ENCODE measurements at regions not wholly inside any gene's neighbourhood (a gene's known extent, or its start where the extent isn't known, plus 50 kb on each side); places are given as distances from the start of the nearest gene placed in this dataset.
"Not testable (repeated sequence)": the region's sequence is repeated elsewhere in the genome, so short reads cannot be mapped to it uniquely, and the experiment has no call there.

DNA sequence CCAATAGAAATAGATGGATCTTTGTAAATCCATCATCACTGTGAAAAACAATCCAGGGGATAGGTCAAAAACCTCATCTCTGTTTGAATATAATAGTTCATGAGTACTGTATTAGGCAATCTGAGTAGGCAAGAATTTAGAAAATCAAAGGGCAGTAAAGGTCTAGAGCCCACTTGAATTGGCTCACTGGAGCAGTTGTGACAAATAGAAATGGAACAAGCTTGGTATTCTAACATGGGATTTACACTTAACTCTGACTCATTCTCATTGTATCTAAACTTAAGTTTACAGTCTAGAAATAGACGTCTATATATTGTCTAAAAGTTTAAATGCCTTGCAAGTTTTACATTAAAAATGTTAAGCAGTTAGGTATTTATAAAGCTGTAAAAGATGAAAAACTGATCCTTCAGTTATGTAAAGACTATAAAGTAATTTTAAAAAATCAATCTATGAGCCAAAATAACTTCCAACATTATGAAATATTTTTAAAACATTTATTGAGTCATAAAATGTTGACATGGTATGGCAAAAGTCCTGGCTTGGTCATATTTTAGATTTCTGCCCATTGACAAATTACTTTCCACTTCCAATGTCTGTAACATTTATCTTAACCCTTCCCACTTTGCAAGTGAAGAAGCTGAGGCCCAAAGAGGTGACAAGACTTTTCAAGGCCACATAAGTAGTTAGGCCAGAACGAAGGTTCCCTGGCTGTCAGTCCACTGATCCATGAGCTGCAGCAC is 203.7 kb upstream of the NREP start:
- no peak overlapping the region for H3K27ac ChIP-seq
- no peaks in the 10 kb centered on the region for H3K9me3 ChIP-seq
- H3K4me3 ChIP-seq, result no peak overlapping the region
- no peak for DNase-seq
- intact Hi-C loops (cut with DNase I; ENCODE audit: low total_unique reads) (no loop called here), in situ Hi-C loops (cut with MboI; ENCODE audit: low sequenced_read_pairs in 4 of 4) (no loop called here)
- no peaks in the 10 kb centered on the region for H3K36me3 ChIP-seq
- H3K27me3 ChIP-seq, result no peaks in the 10 kb centered on the region
- TF ChIP-seq, protein P1, sequence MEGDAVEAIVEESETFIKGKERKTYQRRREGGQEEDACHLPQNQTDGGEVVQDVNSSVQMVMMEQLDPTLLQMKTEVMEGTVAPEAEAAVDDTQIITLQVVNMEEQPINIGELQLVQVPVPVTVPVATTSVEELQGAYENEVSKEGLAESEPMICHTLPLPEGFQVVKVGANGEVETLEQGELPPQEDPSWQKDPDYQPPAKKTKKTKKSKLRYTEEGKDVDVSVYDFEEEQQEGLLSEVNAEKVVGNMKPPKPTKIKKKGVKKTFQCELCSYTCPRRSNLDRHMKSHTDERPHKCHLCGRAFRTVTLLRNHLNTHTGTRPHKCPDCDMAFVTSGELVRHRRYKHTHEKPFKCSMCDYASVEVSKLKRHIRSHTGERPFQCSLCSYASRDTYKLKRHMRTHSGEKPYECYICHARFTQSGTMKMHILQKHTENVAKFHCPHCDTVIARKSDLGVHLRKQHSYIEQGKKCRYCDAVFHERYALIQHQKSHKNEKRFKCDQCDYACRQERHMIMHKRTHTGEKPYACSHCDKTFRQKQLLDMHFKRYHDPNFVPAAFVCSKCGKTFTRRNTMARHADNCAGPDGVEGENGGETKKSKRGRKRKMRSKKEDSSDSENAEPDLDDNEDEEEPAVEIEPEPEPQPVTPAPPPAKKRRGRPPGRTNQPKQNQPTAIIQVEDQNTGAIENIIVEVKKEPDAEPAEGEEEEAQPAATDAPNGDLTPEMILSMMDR (IDR thresholded peaks at IDR 0.05 in 4 of 5, conservative IDR thresholded peaks at IDR 0.05 in 1 of 5), result no peak
- TF ChIP-seq POLR2A (IDR thresholded peaks at IDR 0.05), result no peak
- ATAC-seq, result no peak
- no peaks in the 10 kb centered on the region for H3K4me1 ChIP-seq

DNA sequence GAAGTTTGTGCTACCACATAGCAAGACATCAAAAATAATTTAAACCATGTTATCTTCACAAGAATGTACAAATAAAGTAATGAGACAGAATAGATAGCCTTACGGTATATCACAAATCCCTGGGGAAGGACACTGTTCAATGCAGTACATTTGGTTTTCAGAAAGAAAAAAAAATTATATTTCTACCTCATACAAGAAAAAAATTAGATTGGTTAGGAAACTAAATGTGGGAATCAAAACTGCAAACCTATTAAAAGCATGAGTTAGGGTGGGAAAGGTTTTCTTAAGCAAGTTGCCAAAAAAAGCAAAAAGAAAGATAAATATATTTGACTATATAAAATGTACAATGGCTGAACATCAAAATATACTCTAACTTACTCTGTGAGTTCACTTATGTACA is 201.9 kb upstream of the NREP start:
- intact Hi-C loops (cut with DNase I; ENCODE audit: low total_unique reads), result no loop called here
- no peak for DNase-seq
- H3K27ac ChIP-seq, result no peak overlapping the region
- no peaks in the 10 kb centered on the region for H3K9me3 ChIP-seq
- H3K27me3 ChIP-seq, result no peaks in the 10 kb centered on the region
- no peak for ATAC-seq
- H3K36me3 ChIP-seq, result no peaks in the 10 kb centered on the region
- TF ChIP-seq, protein P1 (IDR thresholded peaks at IDR 0.05 in 4 of 5, conservative IDR thresholded peaks at IDR 0.05 in 1 of 5), result no peak
- no peak for TF ChIP-seq POLR2A (IDR thresholded peaks at IDR 0.05)
- H3K4me3 ChIP-seq, result no peak overlapping the region
- no peaks in the 10 kb centered on the region for H3K4me1 ChIP-seq
- in situ Hi-C loops (cut with MboI; ENCODE audit: low sequenced_read_pairs in 4 of 4), result no loop called here

DNA sequence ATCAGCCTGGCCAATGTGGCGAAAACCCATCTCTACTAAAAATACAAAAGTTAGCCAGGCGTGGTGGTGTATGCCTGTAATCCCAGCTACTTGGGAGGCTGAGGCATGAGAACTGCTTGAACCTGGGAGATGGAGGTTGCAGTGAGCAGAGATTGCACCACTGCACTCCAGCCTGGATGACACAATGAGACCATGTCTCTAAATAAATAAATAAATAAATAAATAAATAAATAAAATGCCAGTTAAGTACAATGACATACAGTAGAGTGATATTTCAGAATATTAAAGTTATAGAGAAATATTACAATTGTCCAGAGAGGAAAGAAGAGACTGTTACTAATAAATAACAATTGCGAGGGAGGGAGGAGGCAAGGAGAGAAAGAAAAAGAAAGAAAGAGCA is 199.8 kb upstream of the NREP start:
- H3K27me3 ChIP-seq; H3K27ac ChIP-seq; H3K4me3 ChIP-seq; ATAC-seq; DNase-seq; H3K36me3 ChIP-seq; in situ Hi-C loops (cut with MboI; ENCODE audit: low sequenced_read_pairs in 4 of 4); intact Hi-C loops (cut with DNase I; ENCODE audit: low total_unique reads); H3K9me3 ChIP-seq; H3K4me1 ChIP-seq: not testable (repeated sequence)

DNA sequence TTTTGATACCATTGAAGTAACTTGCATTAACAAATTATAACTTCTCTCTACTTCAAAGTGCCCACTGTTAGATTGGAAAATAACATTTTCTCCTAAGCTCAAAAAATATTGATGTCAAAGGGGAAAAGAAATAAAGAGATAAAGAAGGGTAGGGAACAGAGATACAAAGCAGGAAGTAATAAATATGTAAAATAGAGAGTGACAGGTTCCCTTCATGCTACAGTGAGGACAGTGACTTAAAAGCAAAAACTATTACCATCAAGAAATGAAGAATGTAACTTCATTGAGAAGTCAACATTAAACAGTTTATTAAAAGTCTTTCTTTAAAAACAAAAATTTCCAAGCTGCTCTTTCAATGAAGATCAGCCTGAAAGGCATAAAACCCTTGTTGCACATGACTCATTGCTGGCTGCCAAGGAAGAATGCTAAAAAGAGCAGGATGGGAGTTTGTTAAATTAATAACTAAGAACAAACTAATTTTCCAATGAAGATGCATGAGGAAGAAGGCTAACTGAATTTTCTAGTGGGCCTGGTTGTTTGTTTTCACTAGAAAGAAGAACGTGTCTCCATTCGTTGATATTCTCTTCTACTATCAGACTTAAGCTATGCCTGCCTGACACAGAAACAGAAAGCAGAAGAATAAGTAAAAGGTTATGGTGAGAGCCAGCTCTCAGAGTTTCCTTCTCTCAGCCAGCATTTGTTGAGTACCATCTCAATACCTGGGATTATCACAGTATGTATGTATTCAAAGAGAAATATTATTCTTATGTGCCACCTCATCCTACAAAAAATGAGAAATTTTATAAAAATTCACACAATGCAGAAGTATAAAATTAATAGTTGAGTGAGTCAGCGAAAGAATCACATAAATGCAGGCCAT is 197.8 kb upstream of the NREP start:
- no peak overlapping the region for H3K4me3 ChIP-seq
- DNase-seq (no peak), ATAC-seq (no peak)
- H3K27me3 ChIP-seq, result no peaks in the 10 kb centered on the region
- in situ Hi-C loops (cut with MboI; ENCODE audit: low sequenced_read_pairs in 4 of 4), result no loop called here
- no peaks in the 10 kb centered on the region for H3K9me3 ChIP-seq
- no peaks in the 10 kb centered on the region for H3K36me3 ChIP-seq
- no peak overlapping the region for H3K27ac ChIP-seq
- H3K4me1 ChIP-seq, result no peaks in the 10 kb centered on the region
- no peak for TF ChIP-seq POLR2A (IDR thresholded peaks at IDR 0.05)
- TF ChIP-seq, protein P1 (IDR thresholded peaks at IDR 0.05 in 4 of 5, conservative IDR thresholded peaks at IDR 0.05 in 1 of 5), result no peak
- intact Hi-C loops (cut with DNase I; ENCODE audit: low total_unique reads), result no loop called here

DNA sequence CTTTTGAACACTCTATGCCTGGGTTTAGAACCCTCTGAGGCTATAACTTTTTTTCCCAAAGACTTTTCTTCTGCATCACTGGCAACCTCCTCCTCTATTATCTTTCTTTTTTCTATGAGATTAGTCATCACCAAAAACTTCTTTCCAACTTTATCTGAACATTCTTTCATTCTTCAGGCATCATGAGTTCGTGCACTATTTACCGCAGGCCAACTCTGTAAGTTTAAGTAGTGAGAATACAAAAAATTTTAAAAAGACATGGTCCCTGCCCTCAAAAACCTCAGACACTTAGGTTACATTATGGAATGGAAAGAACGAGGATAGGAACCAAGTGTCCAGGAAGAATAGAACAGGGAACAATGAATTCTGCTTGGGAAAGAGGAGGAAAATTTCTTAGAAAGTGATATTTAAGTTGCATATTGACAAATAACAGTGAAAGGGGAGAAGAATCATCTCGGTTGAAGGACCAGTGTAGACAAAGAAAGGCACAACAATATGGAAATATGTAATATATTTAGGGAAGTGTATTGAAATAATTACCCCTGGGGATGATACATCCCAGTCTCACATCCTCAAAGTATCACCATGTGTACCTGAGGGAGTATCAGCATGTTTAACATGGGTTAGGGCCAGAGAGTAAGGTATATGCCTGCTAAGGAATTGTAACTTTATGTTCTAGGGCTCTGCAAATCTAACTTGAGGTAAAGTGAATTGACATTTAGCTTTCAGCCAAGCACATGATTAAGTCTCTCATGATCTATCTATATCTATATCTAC is 196.5 kb upstream of the NREP start:
- DNase-seq, result no peak
- Histone ChIP-seq H3K9me3 (no peaks in the 10 kb centered on the region), H3K4me3 (no peak overlapping the region), H3K27me3 (no peaks in the 10 kb centered on the region), H3K4me1 (no peaks in the 10 kb centered on the region), H3K36me3 (no peaks in the 10 kb centered on the region), H3K27ac (no peak overlapping the region)
- ATAC-seq, result no peak
- in situ Hi-C loops (cut with MboI; ENCODE audit: low sequenced_read_pairs in 4 of 4) (no loop called here), intact Hi-C loops (cut with DNase I; ENCODE audit: low total_unique reads) (no loop called here)
- TF ChIP-seq, protein P1 (IDR thresholded peaks at IDR 0.05 in 4 of 5, conservative IDR thresholded peaks at IDR 0.05 in 1 of 5), result no peak
- no peak for TF ChIP-seq POLR2A (IDR thresholded peaks at IDR 0.05)
